Loucy (cell line): ENCODE measurements at regions not wholly inside any gene's neighbourhood (a gene's known extent, or its start where the extent isn't known, plus 50 kb on each side); places are given as distances from the start of the nearest gene placed in this dataset.

Experiments used
- H2AFZ ChIP-seq: fragments of 200-600 bp; sonication (generic); 2 replicates; pipeline ENCODE4 v1.6.0; 2016; ENCODE audit warnings: antibody characterized with exemption, mild to moderate bottlenecking, low read length, moderate library complexity
- H3F3A ChIP-seq: fragments of 200-600 bp; 2 replicates; pipeline ENCODE4 v1.6.0; 2016; ENCODE audit warnings: antibody characterized with exemption, low read depth, mild to moderate bottlenecking
- H3K27me3 ChIP-seq: fragments of 200-600 bp; sonication (generic); 2 replicates; pipeline ENCODE4 v1.6.1; 2014; ENCODE audit warnings: low read length, mild to moderate bottlenecking; ENCODE audit not compliant: insufficient read depth, poor library complexity, severe bottlenecking
- H3K36me3 ChIP-seq: fragments of 200-600 bp; sonication (generic); 2 replicates; pipeline ENCODE4 v1.6.1; 2016; ENCODE audit warnings: low read length; ENCODE audit not compliant: insufficient read depth
- H3K4me1 ChIP-seq: fragments of 200-600 bp; sonication (generic); 2 replicates; pipeline ENCODE4 v1.5.1; 2014; ENCODE audit warnings: low read length, mild to moderate bottlenecking; ENCODE audit not compliant: insufficient read depth, poor library complexity, severe bottlenecking
- H3K4me2 ChIP-seq: fragments of 200-600 bp; sonication (generic); 2 replicates; pipeline ENCODE4 v1.6.0; 2014; ENCODE audit warnings: antibody characterized with exemption, low read length, low read depth, mild to moderate bottlenecking; ENCODE audit not compliant: poor library complexity, severe bottlenecking
- H3K4me3 ChIP-seq: fragments of 200-600 bp; sonication (generic); 2 replicates; pipeline ENCODE4 v1.5.1; 2014; ENCODE audit warnings: low read length, mild to moderate bottlenecking, mixed read lengths; ENCODE audit not compliant: poor library complexity, severe bottlenecking
- H3K79me2 ChIP-seq: fragments of 200-600 bp; sonication (generic); 2 replicates; pipeline ENCODE4 v1.6.1; 2014; ENCODE audit warnings: low read length; ENCODE audit not compliant: insufficient read depth
- H3K9ac ChIP-seq: fragments of 200-600 bp; sonication (generic); 2 replicates; pipeline ENCODE4 v1.6.0; 2014; ENCODE audit warnings: mild to moderate bottlenecking, low read depth, low read length, moderate library complexity; ENCODE audit not compliant: poor library complexity, severe bottlenecking
- H3K9me2 ChIP-seq: fragments of 200-600 bp; sonication (generic); replicated peaks from 2 replicates; pipeline ENCODE4 v1.6.1; 2016; ENCODE audit warnings: low read depth, low read length, mixed read lengths
- H3K9me3 ChIP-seq: fragments of 200-600 bp; sonication (generic); 2 replicates; pipeline ENCODE4 v1.6.1; 2014; ENCODE audit warnings: mild to moderate bottlenecking, antibody characterized with exemption, low read length, low read depth; ENCODE audit not compliant: insufficient read depth
- H4K20me1 ChIP-seq: fragments of 200-600 bp; sonication (generic); 2 replicates; pipeline ENCODE4 v1.6.0; 2014; ENCODE audit warnings: antibody characterized with exemption, low read length, mild to moderate bottlenecking; ENCODE audit not compliant: insufficient read depth, poor library complexity, severe bottlenecking
- EZH2phosphoT487 ChIP-seq: fragments of 200-600 bp; IDR thresholded peaks from 2 replicates; pipeline ENCODE4 v1.6.1; 2018; ENCODE audit warnings: antibody characterized with exemption, mild to moderate bottlenecking, moderate library complexity, borderline replicate concordance
- TF ChIP-seq, protein P1 (sequence below): fragments of 200-600 bp; sonication (generic); conservative IDR thresholded peaks from 2 replicates; pipeline ENCODE4 v1.5.1; 2014; ENCODE audit warnings: mild to moderate bottlenecking, antibody characterized with exemption, low read length

- no peak overlapping the region for H2AFZ ChIP-seq
- H3F3A ChIP-seq: no peaks in the 10 kb centered on the region
- no peak overlapping the region for H3K4me3 ChIP-seq
- H3K79me2 ChIP-seq: no peaks in the 10 kb centered on the region
- H3K4me1 ChIP-seq: no peaks in the 10 kb centered on the region
- H3K9me2 ChIP-seq: no peaks in the 10 kb centered on the region
- no peak overlapping the region for H3K4me2 ChIP-seq
- no peak for TF ChIP-seq EZH2phosphoT487
- TF ChIP-seq, protein P1, sequence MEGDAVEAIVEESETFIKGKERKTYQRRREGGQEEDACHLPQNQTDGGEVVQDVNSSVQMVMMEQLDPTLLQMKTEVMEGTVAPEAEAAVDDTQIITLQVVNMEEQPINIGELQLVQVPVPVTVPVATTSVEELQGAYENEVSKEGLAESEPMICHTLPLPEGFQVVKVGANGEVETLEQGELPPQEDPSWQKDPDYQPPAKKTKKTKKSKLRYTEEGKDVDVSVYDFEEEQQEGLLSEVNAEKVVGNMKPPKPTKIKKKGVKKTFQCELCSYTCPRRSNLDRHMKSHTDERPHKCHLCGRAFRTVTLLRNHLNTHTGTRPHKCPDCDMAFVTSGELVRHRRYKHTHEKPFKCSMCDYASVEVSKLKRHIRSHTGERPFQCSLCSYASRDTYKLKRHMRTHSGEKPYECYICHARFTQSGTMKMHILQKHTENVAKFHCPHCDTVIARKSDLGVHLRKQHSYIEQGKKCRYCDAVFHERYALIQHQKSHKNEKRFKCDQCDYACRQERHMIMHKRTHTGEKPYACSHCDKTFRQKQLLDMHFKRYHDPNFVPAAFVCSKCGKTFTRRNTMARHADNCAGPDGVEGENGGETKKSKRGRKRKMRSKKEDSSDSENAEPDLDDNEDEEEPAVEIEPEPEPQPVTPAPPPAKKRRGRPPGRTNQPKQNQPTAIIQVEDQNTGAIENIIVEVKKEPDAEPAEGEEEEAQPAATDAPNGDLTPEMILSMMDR: no peak
- no peak overlapping the region for H3K9ac ChIP-seq
- H3K9me3 ChIP-seq: no peaks in the 10 kb centered on the region
- no peaks in the 10 kb centered on the region for H3K36me3 ChIP-seq
- H4K20me1 ChIP-seq: no peaks in the 10 kb centered on the region
- H3K27me3 ChIP-seq: no peaks in the 10 kb centered on the region
Observed at GRCh38 chr2:16741498-16741897, 75.9 kb upstream of the CYRIA start.

GRCh38 chr2:16739778-16740581, 74.3 kb upstream of the CYRIA start:
- H3K4me1 ChIP-seq: no peaks in the 10 kb centered on the region
- TF ChIP-seq, protein P1: no peak
- no peak for TF ChIP-seq EZH2phosphoT487
- no peak overlapping the region for H3K9ac ChIP-seq
- H3K4me3 ChIP-seq: no peak overlapping the region
- no peaks in the 10 kb centered on the region for H3K36me3 ChIP-seq
- H3F3A ChIP-seq: no peaks in the 10 kb centered on the region
- H3K4me2 ChIP-seq: no peak overlapping the region
- no peaks in the 10 kb centered on the region for H3K9me3 ChIP-seq
- no peak overlapping the region for H2AFZ ChIP-seq
- no peaks in the 10 kb centered on the region for H3K79me2 ChIP-seq
- no peaks in the 10 kb centered on the region for H3K27me3 ChIP-seq
- H4K20me1 ChIP-seq: no peaks in the 10 kb centered on the region
- no peaks in the 10 kb centered on the region for H3K9me2 ChIP-seq

GRCh38 chr2:16738361-16739225, 73.0 kb upstream of the CYRIA start:
- no peaks in the 10 kb centered on the region for H3K36me3 ChIP-seq
- no peak overlapping the region for H2AFZ ChIP-seq
- H3K9me3 ChIP-seq: no peaks in the 10 kb centered on the region
- H3K4me2 ChIP-seq: no peak overlapping the region
- no peak overlapping the region for H3K4me3 ChIP-seq
- H3K9me2 ChIP-seq: no peaks in the 10 kb centered on the region
- no peaks in the 10 kb centered on the region for H4K20me1 ChIP-seq
- H3F3A ChIP-seq: no peaks in the 10 kb centered on the region
- H3K27me3 ChIP-seq: no peaks in the 10 kb centered on the region
- no peaks in the 10 kb centered on the region for H3K79me2 ChIP-seq
- H3K9ac ChIP-seq: no peak overlapping the region
- no peak for TF ChIP-seq EZH2phosphoT487
- TF ChIP-seq, protein P1: no peak
- no peaks in the 10 kb centered on the region for H3K4me1 ChIP-seq
